Bronchial epithelial cell (primary cell): ENCODE measurements at regions not wholly inside any gene's neighbourhood (a gene's known extent, or its start where the extent isn't known, plus 50 kb on each side); places are given as distances from the start of the nearest gene placed in this dataset.

Source experiments
- DNase-seq: peaks from one replicate; pipeline ENCODE4 v3.0.0-alpha.2; 2010; ENCODE audit warnings: low read depth
- FAIRE-seq: peaks from 2 replicates; lab custom pipeline; 2011; peaks lifted over from hg19 to GRCh38; lab: Jason Lieb, UNC
- H3K27me3 ChIP-seq: 2 replicates; pipeline ENCODE4 v1.5.1; 2011; ENCODE audit warnings: low read length; ENCODE audit not compliant: control insufficient read depth, insufficient read depth
- H3K36me3 ChIP-seq: 2 replicates; pipeline ENCODE4 v1.5.1; 2011; ENCODE audit warnings: low read length; ENCODE audit not compliant: control insufficient read depth, insufficient read depth
- H3K4me3 ChIP-seq: 2 replicates; pipeline ENCODE4 v1.5.1; 2011; ENCODE audit warnings: mild to moderate bottlenecking, low read depth, low read length, control low read depth
- TF ChIP-seq, protein P1 (sequence below): IDR thresholded peaks from 2 replicates; pipeline ENCODE4 v1.5.1; 2011; ENCODE audit warnings: mild to moderate bottlenecking, moderate library complexity, low read length, control low read depth, inconsistent platforms; ENCODE audit not compliant: insufficient read depth, severe bottlenecking

DNA sequence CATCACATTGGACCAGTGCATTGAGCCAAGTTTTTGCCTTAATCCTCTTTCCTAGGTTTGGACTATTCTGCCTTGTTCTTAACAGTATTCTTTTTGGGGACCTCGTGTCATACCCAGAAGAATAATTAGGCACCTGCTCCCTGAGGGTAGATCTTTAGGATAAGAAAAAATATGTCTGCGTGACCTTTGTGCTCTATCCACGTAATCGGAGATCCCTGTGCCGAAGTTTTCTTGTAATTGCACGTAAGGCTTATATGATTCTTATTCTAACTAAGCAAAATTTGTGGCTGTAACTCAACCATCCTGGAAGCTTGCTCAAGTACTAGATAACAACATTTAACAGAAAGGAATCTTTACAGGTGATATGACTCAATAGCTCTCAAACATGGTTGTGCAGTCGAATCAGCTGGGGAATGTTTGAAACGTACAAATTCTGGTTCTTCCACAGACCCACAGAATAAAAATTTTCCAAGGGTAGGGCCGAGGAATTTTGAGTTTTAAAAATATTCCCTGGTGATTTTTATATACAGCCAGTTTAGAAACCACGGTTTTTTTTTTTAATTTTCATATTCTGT, 344.3 kb downstream of the GBA3 start:
- FAIRE-seq (no peak), DNase-seq (no peak)
- TF ChIP-seq, protein P1, sequence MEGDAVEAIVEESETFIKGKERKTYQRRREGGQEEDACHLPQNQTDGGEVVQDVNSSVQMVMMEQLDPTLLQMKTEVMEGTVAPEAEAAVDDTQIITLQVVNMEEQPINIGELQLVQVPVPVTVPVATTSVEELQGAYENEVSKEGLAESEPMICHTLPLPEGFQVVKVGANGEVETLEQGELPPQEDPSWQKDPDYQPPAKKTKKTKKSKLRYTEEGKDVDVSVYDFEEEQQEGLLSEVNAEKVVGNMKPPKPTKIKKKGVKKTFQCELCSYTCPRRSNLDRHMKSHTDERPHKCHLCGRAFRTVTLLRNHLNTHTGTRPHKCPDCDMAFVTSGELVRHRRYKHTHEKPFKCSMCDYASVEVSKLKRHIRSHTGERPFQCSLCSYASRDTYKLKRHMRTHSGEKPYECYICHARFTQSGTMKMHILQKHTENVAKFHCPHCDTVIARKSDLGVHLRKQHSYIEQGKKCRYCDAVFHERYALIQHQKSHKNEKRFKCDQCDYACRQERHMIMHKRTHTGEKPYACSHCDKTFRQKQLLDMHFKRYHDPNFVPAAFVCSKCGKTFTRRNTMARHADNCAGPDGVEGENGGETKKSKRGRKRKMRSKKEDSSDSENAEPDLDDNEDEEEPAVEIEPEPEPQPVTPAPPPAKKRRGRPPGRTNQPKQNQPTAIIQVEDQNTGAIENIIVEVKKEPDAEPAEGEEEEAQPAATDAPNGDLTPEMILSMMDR: no peak
- H3K4me3 ChIP-seq: no peak overlapping the region
- no peaks in the 10 kb centered on the region for H3K36me3 ChIP-seq
- no peaks in the 10 kb centered on the region for H3K27me3 ChIP-seq

DNA sequence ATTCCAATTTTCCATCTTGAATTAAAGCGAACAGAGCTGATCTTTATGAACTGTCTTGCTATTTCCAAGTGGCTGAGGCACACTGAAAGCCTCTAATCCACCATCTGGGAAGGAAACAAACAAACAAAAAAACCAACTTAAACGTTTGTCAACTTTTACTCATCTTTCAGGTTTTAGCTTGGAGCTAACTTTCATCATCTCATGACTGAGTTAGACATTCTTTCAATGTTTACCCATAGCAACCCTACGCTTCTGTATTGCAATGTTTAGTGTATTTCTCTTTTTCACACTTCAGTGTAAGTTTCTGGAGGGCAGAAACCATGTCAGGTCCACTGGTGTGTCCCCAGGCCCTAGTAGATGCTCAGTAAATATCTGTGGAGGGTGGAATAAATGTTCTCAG, 343.8 kb downstream of the GBA3 start:
- TF ChIP-seq, protein P1: no peak
- Histone ChIP-seq H3K27me3 (no peaks in the 10 kb centered on the region), H3K4me3 (no peak overlapping the region), H3K36me3 (no peaks in the 10 kb centered on the region)
- DNase-seq (peak; percentile 41), FAIRE-seq (no peak)

DNA sequence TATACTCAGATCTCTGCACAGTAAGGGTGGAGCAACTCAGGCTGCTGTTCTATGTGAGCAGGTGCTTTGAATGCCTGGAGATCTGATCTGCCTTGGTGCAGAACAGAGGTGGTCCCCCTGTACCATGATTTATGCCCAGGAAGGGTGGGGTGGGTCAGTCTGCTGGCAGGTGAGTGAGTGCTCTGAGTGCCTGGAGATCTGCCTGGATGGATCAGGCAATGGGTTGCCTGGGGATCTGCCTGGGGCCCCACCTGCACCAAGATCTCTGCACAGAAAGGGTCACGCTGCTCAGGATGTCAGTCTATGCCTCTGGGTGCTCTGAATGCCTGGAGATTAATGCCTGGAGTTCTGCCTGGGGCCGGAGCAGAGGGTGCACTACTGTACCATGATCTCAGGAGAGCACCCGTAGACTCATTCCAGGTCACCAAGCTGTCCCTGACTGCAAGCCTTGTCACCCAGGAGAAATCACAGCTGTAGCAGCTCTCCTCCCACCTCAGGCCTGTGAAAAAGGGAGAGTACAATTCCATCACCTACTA, 342.9 kb downstream of the GBA3 start:
- DNase-seq: no peak
- Histone ChIP-seq H3K4me3 (no peak overlapping the region), H3K36me3 (no peaks in the 10 kb centered on the region), H3K27me3 (no peaks in the 10 kb centered on the region)
- TF ChIP-seq, protein P1: no peak
- no peak for FAIRE-seq

DNA sequence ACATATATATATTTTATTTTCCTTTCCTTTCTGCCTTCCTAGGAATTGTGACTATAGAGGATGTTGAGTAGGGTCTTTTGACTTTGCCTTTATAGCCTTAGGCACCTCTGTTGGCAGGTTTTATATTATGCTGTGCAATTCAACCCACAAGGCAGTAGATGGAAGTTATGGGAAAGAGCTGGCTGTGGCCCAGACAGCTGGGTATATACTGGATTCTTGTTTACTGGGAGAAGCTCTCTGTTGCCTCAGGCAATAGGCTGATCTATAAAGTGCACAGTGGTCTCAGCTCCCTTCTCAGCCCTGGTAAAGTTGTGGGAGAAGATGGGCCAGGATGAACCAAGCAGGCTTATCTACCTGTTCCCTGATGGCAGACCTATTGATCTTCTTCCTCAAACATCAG, 342.0 kb downstream of the GBA3 start:
- FAIRE-seq (peak; percentile 18), DNase-seq (no peak)
- TF ChIP-seq, protein P1: no peak
- no peaks in the 10 kb centered on the region for H3K27me3 ChIP-seq
- H3K36me3 ChIP-seq: no peaks in the 10 kb centered on the region
- no peak overlapping the region for H3K4me3 ChIP-seq

DNA sequence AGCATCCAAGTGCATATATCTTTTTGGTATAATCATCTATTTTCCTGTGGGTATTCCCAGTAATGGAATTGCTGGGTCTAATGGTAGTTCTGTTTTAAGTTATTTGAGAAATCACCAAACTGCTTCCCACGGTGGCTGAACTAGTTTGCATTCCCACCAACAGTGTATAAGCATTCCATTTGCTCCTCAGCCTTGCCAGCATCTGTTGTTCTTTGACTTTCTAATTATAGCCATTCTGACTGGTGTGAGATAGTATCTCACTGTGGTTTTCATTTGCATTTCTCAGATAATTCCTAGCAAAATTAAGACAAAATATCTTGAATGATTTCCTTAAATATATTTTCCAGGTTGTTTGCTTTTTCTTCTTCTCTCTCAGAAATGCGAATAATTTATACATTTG, 341.1 kb downstream of the GBA3 start:
- TF ChIP-seq, protein P1: no peak
- Histone ChIP-seq H3K4me3 (no peak overlapping the region), H3K27me3 (no peaks in the 10 kb centered on the region), H3K36me3 (no peaks in the 10 kb centered on the region)
- no peak for FAIRE-seq
- DNase-seq: no peak

DNA sequence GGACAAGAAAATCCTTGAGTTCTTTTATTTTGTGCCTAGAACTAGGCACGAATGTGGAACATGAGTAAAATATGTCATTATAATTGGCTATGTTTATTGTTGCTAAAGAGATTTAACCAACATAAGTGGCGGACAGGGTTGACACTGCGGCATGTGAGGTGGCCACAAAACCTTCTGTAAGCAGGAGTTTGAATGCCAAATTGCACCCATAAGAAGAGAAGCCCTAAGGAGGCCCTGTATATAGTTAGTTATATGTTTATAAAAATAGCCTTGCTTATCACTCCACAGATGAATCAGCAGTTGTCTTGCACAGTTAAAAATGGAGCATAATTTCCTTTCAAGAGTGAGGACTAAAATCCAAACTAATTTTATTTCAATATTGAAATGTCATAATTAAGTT, 336.1 kb downstream of the GBA3 start:
- FAIRE-seq: no peak

More for the DNA sequence above, 336.1 kb downstream of the GBA3 start:
- TF ChIP-seq, protein P1: no peak
- H3K36me3 ChIP-seq: no peaks in the 10 kb centered on the region
- no peak overlapping the region for H3K4me3 ChIP-seq
- H3K27me3 ChIP-seq: no peaks in the 10 kb centered on the region
- no peak for DNase-seq
